Stimulated activated memory B cell treated with anti-CD40 and anti-IgM and Interleukin-4, amounts not matched to agents 10 μg/mL and 1 μg/mL and 100 μg/mL, for 72 hours (primary cell): ENCODE measurements at regions not wholly inside any gene's neighbourhood (a gene's known extent, or its start where the extent isn't known, plus 50 kb on each side); places are given as distances from the start of the nearest gene placed in this dataset.

Experiments
- ATAC-seq: fragments of 150-1000 bp; cut with Tn5 transposase; 2 replicates; pipeline ENCODE4 v1.10.0; 2021
- H3K27ac Mint-ChIP-seq: one replicate; pipeline ENCODE4 v1.8.0; 2022; ENCODE audit warnings: mild to moderate bottlenecking, mixed read lengths
- H3K27me3 Mint-ChIP-seq: one replicate; pipeline ENCODE4 v1.8.0; 2022; ENCODE audit warnings: mixed read lengths
- H3K36me3 Mint-ChIP-seq: one replicate; pipeline ENCODE4 v1.8.0; 2022; ENCODE audit warnings: mixed read lengths
- H3K4me1 Mint-ChIP-seq: one replicate; pipeline ENCODE4 v1.8.0; 2022; ENCODE audit warnings: mixed read lengths
- H3K4me3 Mint-ChIP-seq: one replicate; pipeline ENCODE4 v1.8.0; 2022; ENCODE audit warnings: mild to moderate bottlenecking, moderate library complexity, mixed read lengths
- H3K9me3 Mint-ChIP-seq: one replicate; pipeline ENCODE4 v1.8.0; 2022; ENCODE audit warnings: mixed read lengths

DNA sequence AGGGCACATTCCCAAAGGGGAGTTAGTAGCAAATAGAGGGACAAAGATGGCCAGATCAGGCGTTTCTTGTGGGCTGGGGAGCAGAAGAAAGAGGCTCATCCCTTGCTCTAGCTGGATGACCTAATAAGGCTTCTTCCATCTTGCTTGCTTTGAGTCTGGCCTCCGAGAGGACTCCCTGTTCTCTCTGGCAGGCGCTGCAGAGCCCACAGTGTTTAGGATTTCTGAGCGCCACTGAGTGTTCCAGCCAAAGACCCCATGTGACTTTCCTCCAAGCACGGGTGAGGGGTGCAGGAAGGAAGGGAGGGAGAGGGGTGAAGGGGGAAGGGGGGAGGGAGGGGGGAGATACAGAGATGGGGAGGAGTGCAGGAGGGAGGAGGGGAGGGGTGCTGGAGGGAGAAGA lies 203.8 kb upstream of the SVIL start:
- no peaks in the 10 kb centered on the region for H3K27me3 Mint-ChIP-seq
- no peak overlapping the region for H3K27ac Mint-ChIP-seq
- no peaks in the 10 kb centered on the region for H3K9me3 Mint-ChIP-seq
- H3K4me1 Mint-ChIP-seq: no peaks in the 10 kb centered on the region
- H3K4me3 Mint-ChIP-seq: no peak overlapping the region
- H3K36me3 Mint-ChIP-seq: no peaks in the 10 kb centered on the region
- no peak for ATAC-seq

DNA sequence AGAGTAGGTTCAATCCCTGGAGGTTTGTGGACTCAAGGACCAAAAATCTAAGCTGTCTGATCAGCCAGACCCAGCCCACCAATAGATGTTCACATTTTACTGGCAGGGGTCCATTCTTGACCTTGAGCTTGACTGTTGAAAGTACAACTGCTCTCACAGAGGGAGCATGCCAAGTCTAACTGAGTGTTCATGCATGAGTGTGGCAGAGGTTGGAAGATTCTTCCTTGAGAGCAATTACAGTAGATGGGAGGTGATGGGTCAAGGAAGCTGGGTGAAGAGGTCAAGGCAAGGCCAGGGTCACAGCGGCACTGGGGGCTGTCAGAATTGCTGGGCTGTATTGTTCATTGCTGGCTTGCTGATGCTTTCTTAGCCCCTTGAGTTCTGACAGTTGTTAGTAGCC lies 202.8 kb upstream of the SVIL start:
- H3K9me3 Mint-ChIP-seq: no peaks in the 10 kb centered on the region
- no peak overlapping the region for H3K4me3 Mint-ChIP-seq
- H3K4me1 Mint-ChIP-seq: no peaks in the 10 kb centered on the region
- no peaks in the 10 kb centered on the region for H3K27me3 Mint-ChIP-seq
- H3K36me3 Mint-ChIP-seq: no peaks in the 10 kb centered on the region
- no peak overlapping the region for H3K27ac Mint-ChIP-seq
- ATAC-seq: no peak

DNA sequence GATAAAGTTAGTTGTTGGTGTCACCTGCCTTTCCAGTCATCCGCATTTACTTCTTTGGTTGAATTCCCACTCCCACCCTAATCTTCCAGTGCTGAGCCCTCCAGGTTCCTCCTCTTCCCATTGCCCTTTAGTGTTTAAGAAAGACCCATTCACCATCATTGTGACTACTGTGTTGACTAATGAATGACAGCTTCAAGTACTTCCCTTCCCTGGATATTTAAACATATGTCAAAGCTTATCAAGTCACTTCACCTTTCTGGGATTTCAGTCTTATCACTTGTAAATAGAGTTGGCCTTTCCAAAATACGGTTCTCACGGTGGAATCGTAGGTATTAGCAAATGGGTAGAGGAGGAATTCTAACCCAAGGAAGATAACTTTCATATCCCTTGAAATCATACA lies 201.6 kb upstream of the SVIL start:
- H3K4me3 Mint-ChIP-seq: no peak overlapping the region
- no peak for ATAC-seq
- no peaks in the 10 kb centered on the region for H3K36me3 Mint-ChIP-seq
- no peaks in the 10 kb centered on the region for H3K9me3 Mint-ChIP-seq
- H3K27ac Mint-ChIP-seq: no peak overlapping the region
- H3K27me3 Mint-ChIP-seq: no peaks in the 10 kb centered on the region
- no peaks in the 10 kb centered on the region for H3K4me1 Mint-ChIP-seq

DNA sequence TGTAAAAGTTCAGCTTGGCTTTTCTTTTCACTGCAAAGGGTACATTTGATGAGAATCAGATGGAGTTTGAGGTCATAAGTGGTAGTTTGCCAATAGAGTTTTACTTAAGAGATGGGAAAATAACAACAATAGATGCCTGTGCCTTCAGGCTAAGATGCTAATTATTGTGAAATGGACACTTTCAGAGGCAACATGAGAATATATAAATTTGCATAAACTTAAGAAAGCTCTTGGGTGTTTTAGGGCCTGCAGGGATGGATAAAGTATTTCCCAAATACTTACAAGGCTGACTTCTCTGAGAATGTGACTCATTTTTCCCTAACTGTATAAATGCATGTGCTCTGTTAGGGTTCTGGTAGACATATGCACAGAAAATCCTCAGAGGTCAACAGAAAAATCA lies 200.3 kb upstream of the SVIL start:
- Mint-ChIP-seq H3K9me3 (no peaks in the 10 kb centered on the region), H3K27me3 (no peaks in the 10 kb centered on the region), H3K4me1 (no peaks in the 10 kb centered on the region), H3K4me3 (no peak overlapping the region), H3K27ac (no peak overlapping the region), H3K36me3 (no peaks in the 10 kb centered on the region)
- ATAC-seq: no peak

GRCh38 chr10:29830531-29831512 lies 196.1 kb upstream of the SVIL start:
- Mint-ChIP-seq H3K4me1 (no peaks in the 10 kb centered on the region), H3K27ac (no peak overlapping the region), H3K4me3 (no peak overlapping the region), H3K36me3 (no peaks in the 10 kb centered on the region), H3K27me3 (no peaks in the 10 kb centered on the region), H3K9me3 (no peaks in the 10 kb centered on the region)
- ATAC-seq: no peak

DNA sequence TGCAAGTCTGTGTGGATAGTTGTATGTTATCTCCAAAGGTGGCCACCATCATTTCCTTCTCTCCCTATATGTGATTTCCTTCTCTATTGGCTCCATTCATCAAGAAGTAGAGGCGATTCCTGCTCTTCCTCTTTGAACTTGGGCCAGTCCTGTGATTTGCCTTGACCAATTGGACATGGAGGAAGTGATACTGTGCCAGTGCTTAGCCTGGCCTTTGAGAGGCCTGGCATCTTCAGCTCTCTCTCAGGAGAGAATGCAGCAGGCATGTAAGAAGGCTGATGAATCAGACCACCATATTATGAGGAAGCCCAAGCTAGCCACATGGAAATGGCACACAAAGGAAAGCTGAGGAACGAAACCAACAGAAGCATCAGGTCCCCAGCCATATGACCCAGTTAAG lies 195.0 kb upstream of the SVIL start:
- Mint-ChIP-seq H3K4me1 (no peaks in the 10 kb centered on the region), H3K9me3 (no peaks in the 10 kb centered on the region), H3K27me3 (no peaks in the 10 kb centered on the region), H3K4me3 (no peak overlapping the region), H3K36me3 (no peaks in the 10 kb centered on the region), H3K27ac (no peak overlapping the region)
- ATAC-seq: no peak

DNA sequence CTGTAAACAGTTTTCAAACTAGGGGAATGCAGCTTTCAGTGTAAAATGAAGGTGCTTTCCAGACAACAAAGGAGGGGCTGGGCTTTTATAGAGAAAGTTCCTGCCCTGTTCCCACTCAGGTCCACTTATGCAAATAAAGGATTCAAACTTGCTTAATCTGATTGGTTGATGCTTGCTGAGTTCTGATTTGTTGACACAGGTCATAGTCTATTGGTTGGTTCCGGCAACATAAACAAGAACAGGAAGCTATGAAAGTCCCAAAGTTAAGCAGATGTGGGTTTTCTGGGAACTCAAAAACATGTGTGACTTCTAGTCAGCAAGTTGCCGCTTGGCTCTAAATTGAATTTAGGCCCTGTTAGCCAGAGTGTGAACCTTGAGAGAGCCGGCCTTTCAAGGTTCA lies 194.2 kb upstream of the SVIL start:
- no peaks in the 10 kb centered on the region for H3K27me3 Mint-ChIP-seq
- ATAC-seq: no peak
- no peaks in the 10 kb centered on the region for H3K9me3 Mint-ChIP-seq
- no peaks in the 10 kb centered on the region for H3K4me1 Mint-ChIP-seq
- no peak overlapping the region for H3K4me3 Mint-ChIP-seq
- no peaks in the 10 kb centered on the region for H3K36me3 Mint-ChIP-seq
- H3K27ac Mint-ChIP-seq: no peak overlapping the region

DNA sequence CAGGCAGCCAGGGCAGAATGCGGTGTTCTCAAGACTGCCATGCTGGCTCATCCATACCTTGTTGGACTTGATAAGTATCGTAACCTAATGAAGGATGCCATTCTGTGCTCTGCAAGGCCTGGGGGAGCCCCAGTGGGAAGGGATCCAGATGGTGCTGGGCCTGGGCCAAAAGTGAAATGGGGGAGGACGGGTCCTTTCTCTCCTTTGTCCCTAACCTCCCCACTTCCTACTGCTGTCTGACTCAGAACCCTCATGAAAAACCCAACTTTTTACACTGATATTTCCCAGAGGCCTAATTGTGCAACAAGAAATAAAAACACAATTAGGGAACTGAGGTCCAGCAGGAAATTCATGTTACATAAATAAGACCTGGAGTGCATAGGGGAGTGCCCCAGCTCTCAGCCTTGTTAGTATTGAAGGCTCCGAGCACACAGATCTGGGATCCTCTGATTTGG lies 193.7 kb upstream of the SVIL start:
- no peak overlapping the region for H3K27ac Mint-ChIP-seq
- H3K9me3 Mint-ChIP-seq: no peaks in the 10 kb centered on the region
- H3K36me3 Mint-ChIP-seq: no peaks in the 10 kb centered on the region
- no peaks in the 10 kb centered on the region for H3K4me1 Mint-ChIP-seq
- no peaks in the 10 kb centered on the region for H3K27me3 Mint-ChIP-seq
- ATAC-seq: no peak
- H3K4me3 Mint-ChIP-seq: no peak overlapping the region

DNA sequence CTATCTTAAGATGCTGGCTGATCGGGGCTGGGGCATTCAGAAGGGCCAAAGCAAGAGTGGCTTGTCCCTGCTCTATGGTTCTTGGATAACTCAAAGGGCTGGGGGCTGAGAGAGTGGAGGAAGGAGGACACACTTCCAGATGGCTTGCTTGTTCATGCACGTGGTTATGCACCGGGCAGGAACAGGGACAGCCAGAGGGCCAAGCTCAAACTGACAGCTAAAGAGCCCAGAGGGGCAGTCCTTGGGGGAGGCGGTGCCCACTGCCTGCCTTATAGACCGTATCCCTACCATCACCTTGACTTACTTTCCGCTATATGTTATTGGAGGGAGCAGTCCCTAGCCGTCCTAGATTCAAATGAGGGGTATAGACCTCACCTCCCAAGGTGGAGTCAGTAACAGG lies 192.7 kb upstream of the SVIL start:
- Mint-ChIP-seq H3K27me3 (no peaks in the 10 kb centered on the region), H3K27ac (no peak overlapping the region), H3K36me3 (no peaks in the 10 kb centered on the region), H3K9me3 (no peaks in the 10 kb centered on the region), H3K4me3 (no peak overlapping the region), H3K4me1 (no peaks in the 10 kb centered on the region)
- no peak for ATAC-seq

DNA sequence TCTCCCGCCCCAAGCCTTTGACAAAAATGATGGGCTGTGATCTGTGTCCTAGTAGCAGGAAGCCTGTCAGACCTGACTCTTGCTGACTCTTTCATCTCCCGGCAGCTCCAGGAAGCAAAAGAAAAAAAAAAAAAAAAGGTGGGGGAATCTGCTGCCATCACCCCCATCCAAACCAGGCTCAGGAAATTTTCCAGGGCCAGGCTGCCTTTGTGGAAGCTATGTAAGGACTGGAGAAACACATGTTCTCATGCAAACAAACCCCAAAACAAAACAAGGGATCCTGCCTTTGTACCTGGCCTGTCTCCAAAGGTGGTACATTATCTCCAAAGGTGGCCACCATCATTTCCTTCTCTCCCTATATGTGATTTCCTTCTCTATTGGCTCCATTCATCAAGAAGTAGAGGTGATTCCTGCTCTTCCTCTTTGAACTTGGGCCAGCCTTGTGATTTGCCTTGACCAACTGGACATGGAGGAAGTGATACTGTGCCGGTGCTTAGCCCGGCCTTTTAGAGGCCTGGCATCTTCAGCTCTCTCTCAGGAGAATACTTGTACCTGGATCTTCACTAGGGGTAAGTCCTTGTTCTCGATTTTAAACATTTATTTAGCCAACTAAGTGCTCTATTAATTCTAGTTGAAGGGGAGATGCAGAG lies 192.2 kb upstream of the SVIL start:
- no peak overlapping the region for H3K27ac Mint-ChIP-seq

DNA sequence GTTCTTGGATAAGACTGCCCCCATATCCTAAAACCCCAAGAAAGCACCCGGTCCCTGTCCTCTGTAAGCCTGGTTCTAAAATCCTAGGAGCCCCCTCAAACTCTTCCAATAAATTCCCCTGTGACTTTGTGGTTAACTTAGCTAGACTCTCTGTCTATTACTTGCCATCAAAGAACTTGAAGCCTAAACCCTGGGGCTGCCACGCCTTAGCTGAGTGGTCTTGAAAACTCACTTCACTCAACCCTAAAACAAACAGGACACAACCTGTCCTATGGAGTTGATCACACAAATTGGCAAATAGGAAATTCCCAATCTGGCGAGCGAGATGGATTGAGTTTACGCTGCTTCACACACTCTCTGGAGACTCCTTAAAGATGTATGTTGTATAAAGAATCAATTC lies 191.4 kb upstream of the SVIL start:
- H3K9me3 Mint-ChIP-seq: no peaks in the 10 kb centered on the region
- H3K27ac Mint-ChIP-seq: no peak overlapping the region
- H3K36me3 Mint-ChIP-seq: no peaks in the 10 kb centered on the region
- no peak overlapping the region for H3K4me3 Mint-ChIP-seq
- ATAC-seq: no peak
- no peaks in the 10 kb centered on the region for H3K27me3 Mint-ChIP-seq
- no peaks in the 10 kb centered on the region for H3K4me1 Mint-ChIP-seq

More for the DNA sequence above, 192.2 kb upstream of the SVIL start:
- Mint-ChIP-seq H3K4me3 (no peak overlapping the region), H3K27me3 (no peaks in the 10 kb centered on the region), H3K9me3 (no peaks in the 10 kb centered on the region), H3K36me3 (no peaks in the 10 kb centered on the region), H3K4me1 (no peaks in the 10 kb centered on the region)
- no peak for ATAC-seq

- Mint-ChIP-seq H3K4me1 (no peaks in the 10 kb centered on the region), H3K36me3 (no peaks in the 10 kb centered on the region), H3K4me3 (no peak overlapping the region), H3K9me3 (no peaks in the 10 kb centered on the region), H3K27me3 (no peaks in the 10 kb centered on the region), H3K27ac (no peak overlapping the region)
- no peak for ATAC-seq
Measured at GRCh38 chr10:29823553-29824080, 188.8 kb upstream of the SVIL start.

GRCh38 chr10:29820890-29821461 lies 186.2 kb upstream of the SVIL start:
- H3K36me3 Mint-ChIP-seq: no peaks in the 10 kb centered on the region

DNA sequence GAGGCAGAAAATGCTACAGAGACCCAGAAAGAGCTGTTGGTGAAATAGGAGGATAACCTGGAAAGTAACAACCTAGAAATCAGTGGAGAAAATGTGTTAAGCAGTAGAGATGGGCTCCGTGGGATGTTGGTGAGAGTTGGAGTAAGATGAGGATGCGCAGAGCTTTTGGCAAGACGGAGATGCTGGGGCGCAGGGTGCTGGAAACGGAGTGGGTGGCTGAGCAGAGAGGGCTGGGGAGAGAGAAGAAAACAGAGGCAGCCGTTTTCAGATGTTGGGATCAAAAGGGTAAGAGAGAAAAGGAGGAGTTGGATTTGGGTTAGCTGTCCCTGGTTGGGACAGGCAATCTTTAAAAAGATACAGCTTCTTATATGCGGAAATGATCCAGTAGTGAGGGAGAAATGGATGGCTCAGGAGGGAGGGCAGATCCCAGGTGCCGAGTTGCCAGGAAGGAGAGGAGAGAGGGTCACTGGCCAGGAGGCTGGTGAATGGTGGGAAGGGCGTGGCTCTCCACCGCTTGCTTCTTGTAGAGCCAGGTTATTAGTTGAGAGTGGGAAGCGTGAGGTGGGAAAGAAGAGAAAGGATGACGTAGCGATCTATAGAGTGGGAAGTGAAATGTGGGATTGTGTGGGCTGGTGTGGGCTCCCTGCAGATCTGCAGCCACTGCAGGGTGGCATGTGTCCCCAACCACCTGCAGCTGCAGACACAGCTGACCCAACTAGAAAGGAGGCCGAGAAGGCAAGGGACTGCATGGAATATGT lies 182.2 kb upstream of the SVIL start:
- ATAC-seq: no peak
- no peak overlapping the region for H3K27ac Mint-ChIP-seq
- H3K4me3 Mint-ChIP-seq: no peak overlapping the region
- H3K36me3 Mint-ChIP-seq: no peaks in the 10 kb centered on the region
- no peaks in the 10 kb centered on the region for H3K4me1 Mint-ChIP-seq
- peaks cover 12% of the 10 kb centered on the region for H3K27me3 Mint-ChIP-seq
- H3K9me3 Mint-ChIP-seq: peaks cover 10% of the 10 kb centered on the region

More at GRCh38 chr10:29820890-29821461, 186.2 kb upstream of the SVIL start:
- Mint-ChIP-seq H3K27me3 (no peaks in the 10 kb centered on the region), H3K9me3 (peaks cover 5% of the 10 kb centered on the region), H3K4me3 (no peak overlapping the region), H3K4me1 (no peaks in the 10 kb centered on the region), H3K27ac (no peak overlapping the region)
- no peak for ATAC-seq

DNA sequence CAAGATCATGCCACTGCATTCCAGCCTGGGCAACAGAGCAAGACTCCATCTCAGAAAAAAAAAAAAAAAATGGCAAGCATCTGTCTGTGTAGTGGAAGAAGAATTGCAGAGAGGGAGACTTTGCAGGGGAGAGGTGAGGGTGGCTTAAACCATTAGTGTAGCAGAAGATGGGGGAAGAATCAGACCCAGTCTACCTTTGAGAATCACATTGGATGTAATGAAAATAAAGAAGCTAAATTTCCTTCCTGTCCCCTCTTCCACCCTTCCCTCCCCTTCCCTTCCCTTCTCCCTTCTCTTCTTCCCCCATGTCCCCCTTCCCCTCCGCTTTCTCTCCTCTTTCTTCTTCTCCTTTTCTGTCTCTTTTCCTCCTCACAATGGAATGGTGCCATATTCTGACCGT lies 180.8 kb upstream of the SVIL start:
- no peak for ATAC-seq
- Mint-ChIP-seq H3K9me3 (peaks cover 10% of the 10 kb centered on the region), H3K4me1 (no peaks in the 10 kb centered on the region), H3K36me3 (no peaks in the 10 kb centered on the region), H3K27me3 (peaks cover 12% of the 10 kb centered on the region), H3K4me3 (no peak overlapping the region), H3K27ac (no peak overlapping the region)
